ENCODE measurements at regions not wholly inside any gene's neighbourhood (a gene's known extent, or its start where the extent isn't known, plus 50 kb on each side); places are given as distances from the start of the nearest gene placed in this dataset.
A peak's percentile ranks its signal among the peaks of the same experiment; 100 is the strongest.

DNA sequence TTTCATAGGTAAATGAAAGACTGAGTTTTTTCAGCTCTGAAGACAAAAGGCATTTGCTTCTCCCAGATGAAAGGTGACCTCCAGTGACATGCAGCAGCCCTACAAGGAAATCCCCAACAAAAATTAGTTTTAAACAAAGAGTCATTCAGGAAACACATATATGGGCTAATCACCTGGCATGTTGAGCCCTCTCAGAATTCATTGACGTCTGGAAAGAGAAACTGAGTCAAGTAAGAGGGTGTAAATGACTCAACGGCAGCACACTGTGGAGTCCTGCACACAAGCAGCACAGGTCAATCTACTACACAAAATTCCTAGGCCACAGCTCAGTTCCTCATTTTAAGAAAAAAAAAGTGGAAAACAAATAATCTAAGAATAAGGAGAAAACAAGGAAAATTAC, 592.3 kb downstream of the EPHA7 start:
- ATAC-seq (ENCODE audit: low read depth) (no peak), DNase-seq (no peak)
- no peak overlapping the region for H3K4me3 Mint-ChIP-seq
- no peak overlapping the region for H3K27ac Mint-ChIP-seq
- no peaks in the 10 kb centered on the region for H3K4me1 Mint-ChIP-seq
- ChIA-PET POLR2A (no interaction called here), CTCF (no interaction called here)
- H3K36me3 Mint-ChIP-seq (ENCODE audit: low read depth) = no peaks in the 10 kb centered on the region
- no peaks in the 10 kb centered on the region for H3K27me3 Mint-ChIP-seq
- H3K9me3 Mint-ChIP-seq = peaks cover 10% of the 10 kb centered on the region
- intact Hi-C loops (cut with micrococcal nuclease) = no loop called here
- TF ChIP-seq, protein P1, sequence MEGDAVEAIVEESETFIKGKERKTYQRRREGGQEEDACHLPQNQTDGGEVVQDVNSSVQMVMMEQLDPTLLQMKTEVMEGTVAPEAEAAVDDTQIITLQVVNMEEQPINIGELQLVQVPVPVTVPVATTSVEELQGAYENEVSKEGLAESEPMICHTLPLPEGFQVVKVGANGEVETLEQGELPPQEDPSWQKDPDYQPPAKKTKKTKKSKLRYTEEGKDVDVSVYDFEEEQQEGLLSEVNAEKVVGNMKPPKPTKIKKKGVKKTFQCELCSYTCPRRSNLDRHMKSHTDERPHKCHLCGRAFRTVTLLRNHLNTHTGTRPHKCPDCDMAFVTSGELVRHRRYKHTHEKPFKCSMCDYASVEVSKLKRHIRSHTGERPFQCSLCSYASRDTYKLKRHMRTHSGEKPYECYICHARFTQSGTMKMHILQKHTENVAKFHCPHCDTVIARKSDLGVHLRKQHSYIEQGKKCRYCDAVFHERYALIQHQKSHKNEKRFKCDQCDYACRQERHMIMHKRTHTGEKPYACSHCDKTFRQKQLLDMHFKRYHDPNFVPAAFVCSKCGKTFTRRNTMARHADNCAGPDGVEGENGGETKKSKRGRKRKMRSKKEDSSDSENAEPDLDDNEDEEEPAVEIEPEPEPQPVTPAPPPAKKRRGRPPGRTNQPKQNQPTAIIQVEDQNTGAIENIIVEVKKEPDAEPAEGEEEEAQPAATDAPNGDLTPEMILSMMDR (IDR thresholded peaks at IDR 0.05) = no peak

DNA sequence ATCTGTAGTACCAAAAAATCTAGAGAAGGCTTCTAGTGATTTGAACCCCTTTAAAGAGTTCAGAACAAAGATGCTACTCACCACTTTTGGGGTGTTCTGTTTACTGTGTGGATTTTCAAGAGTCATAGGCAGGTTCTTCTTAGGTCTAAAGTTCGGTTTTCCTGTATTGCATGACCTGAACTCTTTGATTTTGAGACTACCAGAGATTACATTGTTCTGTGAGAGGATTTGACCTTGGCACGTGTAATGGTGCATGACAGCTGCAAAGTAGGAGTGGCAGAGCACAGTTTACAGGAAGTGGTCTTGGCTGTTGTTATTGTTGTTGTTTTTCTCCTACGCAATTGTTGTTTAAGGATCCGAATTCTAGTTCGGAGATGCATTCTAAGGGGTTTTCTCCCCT, 592.7 kb downstream of the EPHA7 start:
- ChIA-PET POLR2A (no interaction called here), CTCF (no interaction called here)
- TF ChIP-seq, protein P1 (IDR thresholded peaks at IDR 0.05) = no peak
- no peak for ATAC-seq (ENCODE audit: low read depth)
- Mint-ChIP-seq H3K36me3 (ENCODE audit: low read depth) (no peaks in the 10 kb centered on the region), H3K4me3 (no peak overlapping the region), H3K27ac (no peak overlapping the region), H3K4me1 (no peaks in the 10 kb centered on the region), H3K27me3 (no peaks in the 10 kb centered on the region), H3K9me3 (peaks cover 10% of the 10 kb centered on the region)
- intact Hi-C loops (cut with micrococcal nuclease) = no loop called here
- DNase-seq = no peak

DNA sequence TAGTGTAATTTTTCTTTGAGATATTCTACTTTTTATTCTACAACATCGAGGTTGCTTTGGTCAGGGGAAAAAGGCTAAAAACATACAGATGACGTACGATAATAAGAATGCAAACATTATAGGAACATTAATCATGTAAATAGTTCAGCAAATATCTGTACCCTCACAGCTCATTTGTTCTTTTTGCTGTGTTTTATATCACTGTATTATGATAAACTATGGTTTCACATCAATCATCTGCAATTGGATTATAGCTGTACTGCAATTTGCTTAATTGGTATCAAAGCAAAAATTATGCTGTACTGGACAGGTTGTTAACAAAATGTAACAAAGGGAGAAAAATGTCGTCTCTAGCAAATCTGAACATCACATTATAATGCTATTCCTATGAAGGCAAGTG, 597.1 kb downstream of the EPHA7 start:
- no peaks in the 10 kb centered on the region for H3K27me3 Mint-ChIP-seq
- ATAC-seq (ENCODE audit: low read depth) (no peak), DNase-seq (no peak)
- no peaks in the 10 kb centered on the region for H3K36me3 Mint-ChIP-seq (ENCODE audit: low read depth)
- TF ChIP-seq, protein P1 (IDR thresholded peaks at IDR 0.05) = no peak
- ChIA-PET CTCF (no interaction called here), POLR2A (no interaction called here)
- no peak overlapping the region for H3K4me3 Mint-ChIP-seq
- H3K9me3 Mint-ChIP-seq = peaks cover 10% of the 10 kb centered on the region
- H3K27ac Mint-ChIP-seq = no peak overlapping the region
- H3K4me1 Mint-ChIP-seq = no peaks in the 10 kb centered on the region
- intact Hi-C loops (cut with micrococcal nuclease) = no loop called here

DNA sequence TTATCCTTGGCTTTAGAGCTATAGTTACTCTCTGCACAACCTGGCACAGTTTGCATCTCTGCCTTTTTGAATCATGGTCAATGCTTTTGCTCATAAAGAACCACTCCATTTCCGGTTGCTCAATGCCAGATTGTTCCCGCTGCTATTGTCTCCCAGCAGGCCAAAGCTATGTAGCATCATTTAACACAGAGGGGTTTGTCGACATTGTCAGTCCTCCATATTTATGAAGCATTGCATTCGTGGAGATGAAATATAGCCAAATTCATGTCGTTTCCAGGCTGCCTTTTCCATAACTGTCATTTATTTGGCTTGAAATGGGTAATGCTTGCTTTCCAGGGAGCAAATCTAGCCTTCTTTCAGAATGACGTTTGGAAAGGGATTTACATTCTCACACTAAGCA, 598.8 kb downstream of the EPHA7 start:
- intact Hi-C loops (cut with micrococcal nuclease) = no loop called here

DNA sequence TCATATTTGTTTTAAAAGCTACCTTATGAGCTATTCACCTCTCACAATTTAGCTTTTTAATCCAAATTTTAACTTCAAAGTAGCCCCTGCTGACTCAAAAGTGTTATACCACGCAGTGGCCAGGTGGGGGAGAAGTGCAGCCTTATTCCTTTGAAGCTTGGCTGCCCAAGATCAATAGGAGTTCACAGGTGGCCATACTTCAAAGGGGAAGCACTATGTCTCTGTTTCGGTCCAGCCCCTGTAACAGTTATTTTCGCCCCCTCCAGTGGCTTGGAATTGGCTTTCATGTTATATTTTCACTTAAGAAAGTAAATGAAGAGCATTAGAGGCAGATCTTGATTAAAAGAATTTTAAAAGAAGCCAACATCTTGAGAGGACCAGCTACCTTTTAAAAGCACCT, 608.4 kb downstream of the EPHA7 start:
- Mint-ChIP-seq H3K27me3 (no peaks in the 10 kb centered on the region), H3K9me3 (peaks cover 3% of the 10 kb centered on the region), H3K36me3 (ENCODE audit: low read depth) (no peaks in the 10 kb centered on the region), H3K27ac (no peak overlapping the region), H3K4me1 (no peaks in the 10 kb centered on the region), H3K4me3 (no peak overlapping the region)
- ATAC-seq (ENCODE audit: low read depth) (peak; percentile 45), DNase-seq (no peak)
- TF ChIP-seq, protein P1 (IDR thresholded peaks at IDR 0.05) = no peak
- ChIA-PET POLR2A (no interaction called here), CTCF (no interaction called here)
- intact Hi-C loops (cut with micrococcal nuclease) = no loop called here

More for the DNA sequence above, 598.8 kb downstream of the EPHA7 start:
- H3K27ac Mint-ChIP-seq = no peak overlapping the region
- POLR2A ChIA-PET = no interaction called here
- CTCF ChIA-PET = no interaction called here
- H3K27me3 Mint-ChIP-seq = no peaks in the 10 kb centered on the region
- no peak overlapping the region for H3K4me3 Mint-ChIP-seq
- DNase-seq (no peak), ATAC-seq (ENCODE audit: low read depth) (no peak)
- H3K4me1 Mint-ChIP-seq = no peaks in the 10 kb centered on the region
- H3K9me3 Mint-ChIP-seq = peaks cover 8% of the 10 kb centered on the region
- H3K36me3 Mint-ChIP-seq (ENCODE audit: low read depth) = no peaks in the 10 kb centered on the region
- TF ChIP-seq, protein P1 (IDR thresholded peaks at IDR 0.05) = no peak

Data from activated B cell treated with CpG ODN at 0.5 μM for 24 hours (primary cell).